ENCODE measurements at regions not wholly inside any gene's neighbourhood (a gene's known extent, or its start where the extent isn't known, plus 50 kb on each side); places are given as distances from the start of the nearest gene placed in this dataset.
A peak's percentile ranks its signal among the peaks of the same experiment; 100 is the strongest.
"Not testable (repeated sequence)": the region's sequence is repeated elsewhere in the genome, so short reads cannot be mapped to it uniquely, and the experiment has no call there.

GRCh38 chr10:9577746-9578145, 1439.9 kb upstream of the CELF2 start:
- Histone ChIP-seq H3K27me3 (ENCODE audit: control insufficient read depth, insufficient read depth, low read length) (no peaks in the 10 kb centered on the region), H3K4me3 (ENCODE audit: low read depth, low read length) (no peak overlapping the region), H3K4me1 (ENCODE audit: control insufficient read depth, insufficient read depth, low read length) (no peaks in the 10 kb centered on the region), H3K36me3 (ENCODE audit: control insufficient read depth, insufficient read depth, low read length) (no peaks in the 10 kb centered on the region), H3K9me3 (ENCODE audit: control insufficient read depth, insufficient read depth, low read length) (no peaks in the 10 kb centered on the region), H3K27ac (ENCODE audit: low read depth, low read length) (no peak overlapping the region)
- WGBS (ENCODE audit: insufficient coverage): no CpG with 5 or more reads among the region's 1 CpG
- peak in 2 of 6 donors; percentile 38 for DNase-seq (ENCODE audit: low read depth in 4 of 6, low spot score in 6 of 6)

DNA sequence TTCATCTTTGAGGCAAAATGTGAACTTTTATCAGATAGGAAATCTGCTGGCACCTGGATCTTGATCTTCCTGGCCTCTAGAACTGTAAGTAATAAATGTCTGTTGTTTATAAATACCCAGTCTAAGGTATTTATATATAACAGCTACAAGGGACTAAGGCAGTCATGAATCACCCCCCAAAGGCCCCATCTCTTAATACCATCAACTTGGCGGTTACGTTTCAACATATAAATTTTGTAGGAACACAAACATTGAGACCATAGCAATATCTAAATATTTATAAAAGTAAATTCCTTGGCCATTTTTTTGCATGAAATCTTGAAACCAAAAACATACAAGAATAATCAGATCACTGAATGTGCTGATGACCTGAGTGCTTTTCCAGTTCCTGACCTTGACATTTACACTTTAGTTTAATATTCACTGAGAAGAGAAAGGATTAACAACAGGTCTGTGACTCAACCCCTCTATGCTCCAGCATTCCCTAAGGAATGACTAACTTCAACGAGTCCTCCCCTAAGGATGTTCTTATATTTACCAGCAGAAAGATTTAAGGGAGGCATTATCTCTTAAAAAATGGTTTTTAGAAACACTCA, 1438.5 kb upstream of the CELF2 start:
- Histone ChIP-seq H3K4me1 (ENCODE audit: control insufficient read depth, insufficient read depth, low read length) (no peaks in the 10 kb centered on the region), H3K27me3 (ENCODE audit: control insufficient read depth, insufficient read depth, low read length) (no peaks in the 10 kb centered on the region), H3K27ac (ENCODE audit: low read depth, low read length) (no peak overlapping the region), H3K36me3 (ENCODE audit: control insufficient read depth, insufficient read depth, low read length) (no peaks in the 10 kb centered on the region), H3K4me3 (ENCODE audit: low read depth, low read length) (no peak overlapping the region), H3K9me3 (ENCODE audit: control insufficient read depth, insufficient read depth, low read length) (no peaks in the 10 kb centered on the region)
- DNase-seq (ENCODE audit: low read depth in 4 of 6, low spot score in 6 of 6): no peak
- WGBS (ENCODE audit: insufficient coverage): no CpG with 5 or more reads among the region's 3 CpGs

DNA sequence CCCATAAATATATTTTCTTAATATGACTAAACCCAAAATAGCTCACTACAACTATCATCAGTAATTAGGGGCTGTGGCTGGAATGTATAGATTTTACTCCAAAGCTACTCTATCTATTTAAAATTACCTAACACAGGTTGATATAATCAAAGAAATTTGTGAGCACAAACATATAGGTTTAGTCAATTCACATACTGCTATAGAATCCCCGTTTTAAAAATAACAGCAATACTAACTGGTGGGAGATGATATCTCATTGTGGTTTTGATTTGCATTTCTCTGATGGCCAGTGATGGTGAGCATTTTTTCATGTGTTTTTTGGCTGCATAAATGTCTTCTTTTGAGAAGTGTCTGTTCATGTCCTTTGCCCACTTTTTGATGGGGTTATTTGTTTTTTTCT, 1434.9 kb upstream of the CELF2 start:
- H3K36me3 ChIP-seq (ENCODE audit: control insufficient read depth, insufficient read depth, low read length); H3K9me3 ChIP-seq (ENCODE audit: control insufficient read depth, insufficient read depth, low read length); H3K4me3 ChIP-seq (ENCODE audit: low read depth, low read length); H3K4me1 ChIP-seq (ENCODE audit: control insufficient read depth, insufficient read depth, low read length); H3K27me3 ChIP-seq (ENCODE audit: control insufficient read depth, insufficient read depth, low read length); H3K27ac ChIP-seq (ENCODE audit: low read depth, low read length); DNase-seq (ENCODE audit: low read depth in 4 of 6, low spot score in 6 of 6): not testable (repeated sequence)
- WGBS (ENCODE audit: insufficient coverage): no CpG with 5 or more reads among the region's 1 CpG

DNA sequence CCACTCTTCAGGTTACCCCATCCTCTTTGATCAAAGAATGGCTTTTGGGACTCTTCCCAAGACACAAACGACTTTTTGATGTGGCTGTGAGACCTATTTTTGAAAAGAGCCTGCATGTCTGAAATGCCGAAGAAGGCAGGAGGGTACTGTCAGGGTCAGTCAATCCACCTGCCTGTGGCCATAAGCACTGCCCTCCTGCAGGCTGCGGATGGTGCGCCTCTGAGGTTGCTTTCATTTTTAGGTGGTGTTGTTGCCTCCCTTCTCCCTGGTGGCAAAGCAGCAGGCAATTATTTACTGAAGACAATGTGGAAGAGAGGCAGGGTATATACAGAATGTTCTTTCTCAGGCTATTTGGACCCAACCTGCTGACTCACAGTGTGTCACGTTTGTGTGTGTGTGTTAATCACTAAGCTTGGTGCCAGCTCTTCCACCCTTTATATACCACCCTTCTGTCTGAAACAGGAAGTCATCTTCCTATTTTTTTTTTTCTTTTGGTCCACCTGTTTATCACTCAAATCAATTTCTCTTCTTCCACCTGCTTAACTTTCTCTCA, 1421.2 kb upstream of the CELF2 start:
- Histone ChIP-seq H3K27ac (ENCODE audit: low read depth, low read length) (no peak overlapping the region), H3K36me3 (ENCODE audit: control insufficient read depth, insufficient read depth, low read length) (no peaks in the 10 kb centered on the region), H3K9me3 (ENCODE audit: control insufficient read depth, insufficient read depth, low read length) (no peaks in the 10 kb centered on the region), H3K4me1 (ENCODE audit: control insufficient read depth, insufficient read depth, low read length) (no peaks in the 10 kb centered on the region), H3K27me3 (ENCODE audit: control insufficient read depth, insufficient read depth, low read length) (no peaks in the 10 kb centered on the region), H3K4me3 (ENCODE audit: low read depth, low read length) (no peak overlapping the region)
- no peak for DNase-seq (ENCODE audit: low read depth in 4 of 6, low spot score in 6 of 6)
- 88% methylated on average over 3 of the region's 5 CpGs for WGBS (ENCODE audit: insufficient coverage)

GRCh38 chr10:9602998-9603397, 1414.7 kb upstream of the CELF2 start:
- H3K4me1 ChIP-seq (ENCODE audit: control insufficient read depth, insufficient read depth, low read length): no peaks in the 10 kb centered on the region
- H3K27me3 ChIP-seq (ENCODE audit: control insufficient read depth, insufficient read depth, low read length): no peaks in the 10 kb centered on the region
- H3K9me3 ChIP-seq (ENCODE audit: control insufficient read depth, insufficient read depth, low read length): no peaks in the 10 kb centered on the region
- 97% methylated on average over 3 of the region's 9 CpGs for WGBS (ENCODE audit: insufficient coverage)
- no peak overlapping the region for H3K27ac ChIP-seq (ENCODE audit: low read depth, low read length)
- H3K36me3 ChIP-seq (ENCODE audit: control insufficient read depth, insufficient read depth, low read length): no peaks in the 10 kb centered on the region
- no peak for DNase-seq (ENCODE audit: low read depth in 4 of 6, low spot score in 6 of 6)
- no peak overlapping the region for H3K4me3 ChIP-seq (ENCODE audit: low read depth, low read length)

- no peaks in the 10 kb centered on the region for H3K4me1 ChIP-seq (ENCODE audit: control insufficient read depth, insufficient read depth, low read length)
- H3K9me3 ChIP-seq (ENCODE audit: control insufficient read depth, insufficient read depth, low read length): no peaks in the 10 kb centered on the region
- H3K36me3 ChIP-seq (ENCODE audit: control insufficient read depth, insufficient read depth, low read length): no peaks in the 10 kb centered on the region
- WGBS (ENCODE audit: insufficient coverage): no CpG with 5 or more reads among the region's 2 CpGs
- H3K27ac ChIP-seq (ENCODE audit: low read depth, low read length): no peak overlapping the region
- no peaks in the 10 kb centered on the region for H3K27me3 ChIP-seq (ENCODE audit: control insufficient read depth, insufficient read depth, low read length)
- no peak for DNase-seq (ENCODE audit: low read depth in 4 of 6, low spot score in 6 of 6)
- H3K4me3 ChIP-seq (ENCODE audit: low read depth, low read length): no peak overlapping the region
Observed at GRCh38 chr10:9603972-9604371, 1413.7 kb upstream of the CELF2 start.

GRCh38 chr10:9605231-9605630, 1412.4 kb upstream of the CELF2 start:
- Histone ChIP-seq H3K27me3 (ENCODE audit: control insufficient read depth, insufficient read depth, low read length) (no peaks in the 10 kb centered on the region), H3K9me3 (ENCODE audit: control insufficient read depth, insufficient read depth, low read length) (no peaks in the 10 kb centered on the region), H3K27ac (ENCODE audit: low read depth, low read length) (no peak overlapping the region), H3K36me3 (ENCODE audit: control insufficient read depth, insufficient read depth, low read length) (no peaks in the 10 kb centered on the region), H3K4me1 (ENCODE audit: control insufficient read depth, insufficient read depth, low read length) (no peaks in the 10 kb centered on the region), H3K4me3 (ENCODE audit: low read depth, low read length) (no peak overlapping the region)
- WGBS (ENCODE audit: insufficient coverage): 60% methylated on average over 1 of the region's 2 CpGs
- no peak for DNase-seq (ENCODE audit: low read depth in 4 of 6, low spot score in 6 of 6)

DNA sequence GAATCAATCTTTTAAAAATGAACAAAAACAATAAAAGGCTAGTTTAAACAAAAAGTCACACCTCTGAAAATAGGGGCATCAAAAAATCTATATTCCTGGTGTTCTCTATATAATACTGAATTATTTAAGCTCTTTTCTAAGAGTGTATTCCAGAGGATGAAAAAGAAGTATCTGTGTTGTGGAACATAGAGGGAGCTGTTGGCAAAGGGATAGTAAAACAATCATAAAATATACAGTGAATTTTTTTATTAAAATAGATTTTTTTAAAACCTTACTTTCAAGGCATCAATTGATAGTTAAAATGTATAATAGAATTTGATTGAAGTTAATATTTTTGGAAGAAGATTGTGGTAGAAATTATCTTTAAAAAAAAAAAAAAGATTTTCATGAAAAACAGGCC, 1409.1 kb upstream of the CELF2 start:
- Histone ChIP-seq H3K4me3 (ENCODE audit: low read depth, low read length) (no peak overlapping the region), H3K27ac (ENCODE audit: low read depth, low read length) (no peak overlapping the region), H3K27me3 (ENCODE audit: control insufficient read depth, insufficient read depth, low read length) (no peaks in the 10 kb centered on the region), H3K9me3 (ENCODE audit: control insufficient read depth, insufficient read depth, low read length) (no peaks in the 10 kb centered on the region), H3K4me1 (ENCODE audit: control insufficient read depth, insufficient read depth, low read length) (no peaks in the 10 kb centered on the region), H3K36me3 (ENCODE audit: control insufficient read depth, insufficient read depth, low read length) (no peaks in the 10 kb centered on the region)
- peak in 4 of 6 donors; percentile 17 to 86 (median 46) for DNase-seq (ENCODE audit: low read depth in 4 of 6, low spot score in 6 of 6)

- no peaks in the 10 kb centered on the region for H3K27me3 ChIP-seq (ENCODE audit: control insufficient read depth, insufficient read depth, low read length)
- WGBS (ENCODE audit: insufficient coverage): 85% methylated on average over 4 of the region's 8 CpGs
- no peaks in the 10 kb centered on the region for H3K36me3 ChIP-seq (ENCODE audit: control insufficient read depth, insufficient read depth, low read length)
- peak in 2 of 6 donors; percentile 8 to 69 for DNase-seq (ENCODE audit: low read depth in 4 of 6, low spot score in 6 of 6)
- H3K4me1 ChIP-seq (ENCODE audit: control insufficient read depth, insufficient read depth, low read length): no peaks in the 10 kb centered on the region
- H3K9me3 ChIP-seq (ENCODE audit: control insufficient read depth, insufficient read depth, low read length): peaks cover 2% of the 10 kb centered on the region
- no peak overlapping the region for H3K27ac ChIP-seq (ENCODE audit: low read depth, low read length)
- no peak overlapping the region for H3K4me3 ChIP-seq (ENCODE audit: low read depth, low read length)
Observed at GRCh38 chr10:9613338-9614075, 1404.2 kb upstream of the CELF2 start.

- Histone ChIP-seq H3K27ac (ENCODE audit: low read depth, low read length) (no peak overlapping the region), H3K4me1 (ENCODE audit: control insufficient read depth, insufficient read depth, low read length) (no peaks in the 10 kb centered on the region), H3K4me3 (ENCODE audit: low read depth, low read length) (no peak overlapping the region), H3K27me3 (ENCODE audit: control insufficient read depth, insufficient read depth, low read length) (no peaks in the 10 kb centered on the region), H3K36me3 (ENCODE audit: control insufficient read depth, insufficient read depth, low read length) (no peaks in the 10 kb centered on the region), H3K9me3 (ENCODE audit: control insufficient read depth, insufficient read depth, low read length) (peaks cover 2% of the 10 kb centered on the region)
- DNase-seq (ENCODE audit: low read depth in 4 of 6, low spot score in 6 of 6): no peak
- 71% methylated on average over 2 of the region's 3 CpGs for WGBS (ENCODE audit: insufficient coverage)
Observed at GRCh38 chr10:9615189-9615588, 1402.5 kb upstream of the CELF2 start.
